HG03060 (cell line): ENCODE measurements at regions not wholly inside any gene's neighbourhood (a gene's known extent, or its start where the extent isn't known, plus 50 kb on each side); places are given as distances from the start of the nearest gene placed in this dataset.

Experiments used
- ATAC-seq: cut with Tn5 transposase; IDR thresholded peaks from one replicate; pipeline ENCODE4 v1.9.1; 2021; ENCODE audit warnings: low read depth, moderate number of reproducible peaks; ENCODE audit not compliant: unreplicated experiment

- ATAC-seq: no peak
Observed at GRCh38 chr9:103898550-103898949, 195.6 kb upstream of the SMC2 start.

- ATAC-seq: no peak
Observed at GRCh38 chr9:103899866-103900265, 194.2 kb upstream of the SMC2 start.

DNA sequence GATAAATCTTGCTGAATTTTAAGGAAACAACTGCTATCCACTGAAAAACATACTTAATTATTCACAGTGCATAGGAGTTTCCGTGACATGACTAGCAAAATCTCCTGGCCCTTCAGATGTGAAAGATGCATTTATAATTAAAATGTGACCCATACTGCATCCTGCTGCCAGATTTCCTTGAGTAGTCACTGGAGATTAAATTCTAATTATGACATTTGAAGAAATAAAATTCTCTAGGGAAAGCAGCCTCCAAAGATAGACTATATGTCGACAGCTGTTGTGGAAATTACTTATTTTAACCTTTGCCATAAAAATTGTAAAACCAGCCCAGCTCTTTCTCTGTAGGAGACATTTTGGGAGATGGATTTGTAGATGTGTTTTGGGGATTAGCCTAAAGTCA is 193.6 kb upstream of the SMC2 start:
- no peak for ATAC-seq

DNA sequence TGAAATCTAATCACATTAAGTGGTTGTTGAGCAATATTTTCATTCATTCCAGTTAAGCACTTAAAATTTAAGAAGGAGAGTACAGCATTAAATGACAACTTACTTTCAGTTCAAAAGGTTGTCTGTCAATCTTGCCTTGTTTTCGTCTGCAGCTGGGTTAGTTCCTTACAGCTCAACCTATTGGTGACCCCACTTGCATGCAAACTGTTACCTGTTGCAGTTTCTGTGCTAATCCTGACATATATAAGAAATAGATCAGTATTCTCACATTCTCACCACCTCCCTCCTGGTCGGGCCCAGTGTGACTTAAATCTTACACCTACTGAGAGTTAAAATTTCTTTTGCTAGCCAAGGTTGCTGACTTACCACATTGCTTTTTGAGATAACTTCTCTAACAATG is 191.8 kb upstream of the SMC2 start:
- no peak for ATAC-seq

GRCh38 chr9:103904242-103904641 is 189.9 kb upstream of the SMC2 start:
- no peak for ATAC-seq

- ATAC-seq: no peak
Observed at GRCh38 chr9:103913899-103914298, 180.2 kb upstream of the SMC2 start.

DNA sequence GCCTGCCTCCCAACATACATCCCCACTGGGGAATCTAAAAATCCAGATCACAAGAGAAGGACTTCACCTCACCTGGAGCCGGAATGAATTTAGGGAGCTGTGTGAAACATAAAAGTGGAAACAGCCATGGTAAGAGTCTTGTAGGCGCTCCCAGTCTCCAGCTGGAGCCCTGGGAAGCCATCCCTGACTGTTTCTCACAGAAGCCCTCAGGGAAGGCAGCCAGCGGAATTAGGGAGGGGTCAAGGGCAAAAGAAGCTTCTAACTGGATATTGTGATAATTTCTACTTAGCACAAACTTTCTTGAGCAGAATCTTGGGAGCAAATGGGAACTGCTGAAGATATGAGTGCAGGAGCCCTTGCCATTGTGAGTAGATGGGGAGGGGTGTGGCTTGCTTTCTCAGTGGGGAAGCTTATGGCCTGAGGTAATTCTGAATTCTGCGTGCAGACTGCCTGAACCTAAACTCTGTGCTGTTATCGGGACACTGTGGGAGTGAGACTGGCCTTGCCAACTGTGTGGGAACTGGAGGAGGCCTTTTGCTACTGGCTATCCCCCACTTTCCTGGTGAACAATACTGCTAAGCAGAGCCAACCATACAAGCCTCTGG is 174.4 kb upstream of the SMC2 start:
- no peak for ATAC-seq

DNA sequence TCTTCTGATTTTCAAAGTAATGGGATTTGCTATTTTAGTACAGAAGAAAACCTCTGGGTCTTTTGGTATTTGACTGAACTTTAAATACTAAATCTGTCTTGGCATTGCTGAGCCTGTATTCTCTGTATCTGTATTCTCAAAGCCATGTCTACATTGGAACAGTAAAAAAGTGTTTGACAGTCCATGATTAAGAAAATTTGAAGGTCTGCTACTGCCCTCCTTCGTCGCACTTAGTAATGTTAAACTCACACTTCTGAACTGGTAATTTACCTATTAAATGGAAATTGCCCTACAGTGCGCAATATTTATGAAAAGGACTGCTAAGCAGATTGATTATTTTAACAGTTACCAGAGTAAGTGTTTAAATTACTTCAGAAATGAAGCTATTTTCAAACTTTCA is 165.7 kb upstream of the SMC2 start:
- no peak for ATAC-seq

DNA sequence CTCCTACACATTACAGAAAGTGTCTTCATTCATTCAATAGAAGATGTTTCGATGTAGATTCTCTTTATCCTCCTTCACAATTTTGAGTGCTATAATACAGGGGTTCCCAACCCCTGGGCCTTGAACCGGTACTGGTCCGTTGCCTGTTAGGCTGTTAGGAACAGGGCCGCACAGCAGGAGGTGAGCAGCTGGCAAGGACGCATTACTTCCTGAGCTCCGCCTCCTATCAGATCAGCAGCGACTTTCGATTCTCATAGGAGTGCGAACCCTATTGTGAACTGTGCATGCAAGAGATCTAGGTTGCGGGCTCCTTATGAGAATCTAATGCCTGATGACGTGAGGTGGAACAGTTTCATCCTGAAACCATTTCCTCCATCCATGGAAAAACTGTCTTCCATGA is 153.0 kb upstream of the SMC2 start:
- ATAC-seq: no peak

GRCh38 chr9:103942200-103942599 is 151.9 kb upstream of the SMC2 start:
- ATAC-seq: no peak

DNA sequence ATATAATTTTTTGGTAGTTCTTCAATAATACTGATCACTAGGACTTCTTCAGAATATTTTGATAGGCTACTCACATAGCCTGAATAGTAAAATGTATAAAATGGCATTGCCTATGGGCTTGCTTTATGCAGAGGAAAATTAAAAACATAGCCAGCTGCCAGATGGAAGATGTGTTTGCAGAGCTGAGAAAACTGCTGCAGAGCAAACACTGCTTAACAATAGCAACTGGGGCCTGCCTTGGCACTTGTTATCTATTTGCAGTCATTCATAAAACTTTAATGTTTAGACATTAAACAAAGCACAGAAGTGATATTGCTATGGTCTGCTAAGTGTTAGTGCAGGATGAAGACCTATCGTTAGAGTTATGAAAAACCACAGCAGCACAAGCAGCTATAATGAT is 151.5 kb upstream of the SMC2 start:
- no peak for ATAC-seq

- no peak for ATAC-seq
Observed at GRCh38 chr9:103949096-103949495, 145.0 kb upstream of the SMC2 start.

GRCh38 chr9:103977163-103977562 is 116.9 kb upstream of the SMC2 start:
- no peak for ATAC-seq

DNA sequence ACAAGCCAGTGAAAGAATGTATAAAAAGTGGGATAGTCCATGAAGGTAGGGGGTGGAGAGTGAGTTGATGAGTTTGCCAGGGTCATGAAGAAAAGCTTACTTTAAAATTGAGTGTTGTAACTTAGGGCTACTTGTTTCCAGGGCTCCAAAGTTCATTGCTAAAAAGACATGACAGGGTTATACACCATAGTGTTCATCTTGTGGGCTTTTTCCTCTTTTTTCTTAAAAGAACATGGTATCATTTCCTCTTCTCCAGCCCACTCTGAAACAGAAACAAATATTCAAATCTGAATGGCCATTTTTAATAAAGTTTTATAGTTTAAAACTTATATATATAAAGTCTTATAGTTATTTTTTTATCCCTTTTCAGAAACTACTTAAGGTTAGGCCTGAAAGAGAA is 115.7 kb upstream of the SMC2 start:
- no peak for ATAC-seq

DNA sequence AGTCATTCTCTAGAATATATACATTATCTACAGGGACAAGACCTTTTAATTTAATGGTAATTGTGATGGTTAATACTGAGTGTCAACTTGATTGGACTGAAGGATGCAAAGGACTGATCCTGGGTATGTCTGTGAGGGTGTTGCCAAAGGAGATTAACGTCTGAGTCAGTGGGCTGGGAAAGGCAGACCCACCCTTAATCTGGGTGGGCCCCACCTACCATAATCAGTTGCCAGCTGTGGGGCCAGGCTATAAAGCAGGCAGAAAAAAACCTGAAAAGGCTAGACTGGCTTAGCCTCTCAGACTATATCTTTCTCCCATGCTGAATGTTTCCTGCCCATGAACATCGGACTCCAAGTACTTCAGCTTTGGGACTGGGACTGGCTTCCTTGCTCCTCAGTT is 112.2 kb upstream of the SMC2 start:
- no peak for ATAC-seq

GRCh38 chr9:103985077-103985476 is 109.0 kb upstream of the SMC2 start:
- no peak for ATAC-seq

DNA sequence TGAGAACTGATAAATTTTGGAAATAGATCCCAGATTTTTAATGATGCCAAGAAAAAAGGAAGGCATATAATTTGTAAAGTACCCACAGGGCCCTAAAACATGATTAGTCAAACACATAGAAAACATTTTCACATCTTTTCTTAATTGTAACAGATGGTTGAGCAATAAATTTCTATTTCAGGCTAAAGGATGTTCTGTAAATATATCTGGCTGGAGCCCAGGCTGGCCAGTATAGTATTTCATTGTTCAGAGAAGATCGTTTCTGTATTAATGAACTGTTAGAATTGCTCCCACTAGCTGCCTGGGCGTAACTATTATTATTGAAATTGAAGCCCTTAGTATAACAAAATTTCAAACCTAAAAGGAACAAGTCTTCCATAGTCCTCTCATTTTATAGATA is 105.3 kb upstream of the SMC2 start:
- no peak for ATAC-seq

DNA sequence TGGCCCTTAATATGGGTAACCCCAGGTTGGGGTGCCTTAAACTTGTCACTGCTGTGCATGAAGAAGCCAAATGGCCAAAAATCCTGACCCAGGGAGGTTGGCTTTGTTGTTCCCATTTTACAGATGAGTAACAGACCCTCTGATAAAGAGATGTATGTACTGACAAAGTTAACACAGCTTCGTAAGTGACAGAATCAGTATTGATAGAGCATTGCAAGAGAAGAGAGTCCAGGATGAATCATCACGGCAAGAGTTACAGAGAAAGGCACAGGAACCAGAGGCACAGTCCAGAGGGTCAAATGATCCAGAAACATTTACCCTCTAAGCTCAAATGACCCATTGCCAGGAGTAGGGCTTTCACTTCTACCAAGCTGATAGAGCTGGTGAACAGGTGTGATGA is 103.8 kb upstream of the SMC2 start:
- no peak for ATAC-seq

DNA sequence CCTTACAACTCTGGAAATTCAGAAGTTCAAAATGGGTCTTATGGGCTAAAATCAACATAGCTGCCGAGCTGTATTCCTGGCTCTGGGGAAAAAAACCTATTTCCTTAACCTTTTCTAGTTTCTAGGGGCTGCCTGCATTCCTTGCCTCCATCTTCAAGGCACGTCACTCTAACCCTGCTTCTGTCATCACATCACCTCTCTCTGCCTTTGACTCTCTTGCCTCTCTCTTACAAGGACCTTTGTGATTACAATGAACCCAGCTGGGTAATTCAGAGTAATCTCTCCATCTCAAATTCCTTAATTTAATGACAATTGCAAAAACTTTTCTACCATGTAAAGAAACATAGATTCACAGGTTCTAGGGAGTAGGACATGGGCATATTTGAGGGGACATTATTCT is 103.1 kb upstream of the SMC2 start:
- no peak for ATAC-seq

DNA sequence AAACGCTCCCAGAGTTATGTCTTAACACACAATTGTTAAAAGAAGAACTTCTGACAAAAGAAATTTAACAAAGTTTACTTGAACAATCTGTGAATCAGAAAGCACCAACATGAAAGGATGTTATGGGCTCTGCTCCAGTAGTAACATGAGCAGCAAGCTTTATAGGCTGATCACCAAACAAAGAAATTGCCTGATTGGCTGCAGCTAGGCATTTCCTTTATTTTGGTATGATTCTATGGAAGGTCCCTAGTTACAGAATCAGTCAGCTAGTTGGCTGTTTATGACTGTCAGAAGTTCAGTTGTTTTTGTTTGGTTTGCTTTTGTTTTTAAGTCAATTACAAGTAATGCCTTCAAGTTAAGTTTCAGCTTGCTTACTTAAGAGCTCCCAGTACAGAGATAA is 102.4 kb upstream of the SMC2 start:
- peak; percentile 73 for ATAC-seq

GRCh38 chr9:103992938-103993579 is 101.0 kb upstream of the SMC2 start:
- ATAC-seq: no peak

GRCh38 chr9:103997856-103998370 is 96.2 kb upstream of the SMC2 start:
- ATAC-seq: no peak
